ENCODE measurements at regions not wholly inside any gene's neighbourhood (a gene's known extent, or its start where the extent isn't known, plus 50 kb on each side); places are given as distances from the start of the nearest gene placed in this dataset.

- H3K4me3 ChIP-seq (ENCODE audit: low read depth, low read length) = no peak overlapping the region
- ChIA-PET CTCF (no interaction called here), POLR2A (no interaction called here)
- no peak for TF ChIP-seq CTCF (IDR thresholded peaks at IDR 0.05; ENCODE audit: insufficient read depth, low read length, missing control alignments)
- DNase-seq (ENCODE audit: low read depth, low spot score) = no peak
These were observed 226.4 kb upstream of the CASK start for GRCh38 chrX:42149765-42150164.

- ChIA-PET POLR2A (no interaction called here), CTCF (no interaction called here)
- no peak for TF ChIP-seq CTCF (IDR thresholded peaks at IDR 0.05; ENCODE audit: insufficient read depth, low read length, missing control alignments)
- no peak for DNase-seq (ENCODE audit: low read depth, low spot score)
- no peak overlapping the region for H3K4me3 ChIP-seq (ENCODE audit: low read depth, low read length)
These were observed 225.9 kb upstream of the CASK start for GRCh38 chrX:42149281-42149680.

- H3K4me3 ChIP-seq (ENCODE audit: low read depth, low read length) = no peak overlapping the region
- TF ChIP-seq CTCF (IDR thresholded peaks at IDR 0.05; ENCODE audit: insufficient read depth, low read length, missing control alignments) = no peak
- ChIA-PET POLR2A (no interaction called here), CTCF (no interaction called here)
- DNase-seq (ENCODE audit: low read depth, low spot score) = no peak
These were observed 220.7 kb upstream of the CASK start for GRCh38 chrX:42143866-42144592.

GRCh38 chrX:42140320-42140719, 217.0 kb upstream of the CASK start:
- DNase-seq (ENCODE audit: low read depth, low spot score) = no peak
- CTCF ChIA-PET = no interaction called here
- no peak overlapping the region for H3K4me3 ChIP-seq (ENCODE audit: low read depth, low read length)
- no peak for TF ChIP-seq CTCF (IDR thresholded peaks at IDR 0.05; ENCODE audit: insufficient read depth, low read length, missing control alignments)
- POLR2A ChIA-PET = no interaction called here

- no peak for TF ChIP-seq CTCF (IDR thresholded peaks at IDR 0.05; ENCODE audit: insufficient read depth, low read length, missing control alignments)
- CTCF ChIA-PET = no interaction called here
- H3K4me3 ChIP-seq (ENCODE audit: low read depth, low read length) = no peak overlapping the region
- POLR2A ChIA-PET = no interaction called here
- no peak for DNase-seq (ENCODE audit: low read depth, low spot score)
These were observed 212.4 kb upstream of the CASK start for GRCh38 chrX:42135583-42136228.

- CTCF ChIA-PET = no interaction called here
- no peak overlapping the region for H3K4me3 ChIP-seq (ENCODE audit: low read depth, low read length)
- TF ChIP-seq CTCF (IDR thresholded peaks at IDR 0.05; ENCODE audit: insufficient read depth, low read length, missing control alignments) = no peak
- no peak for DNase-seq (ENCODE audit: low read depth, low spot score)
- POLR2A ChIA-PET = no interaction called here
These were observed 208.5 kb upstream of the CASK start for GRCh38 chrX:42131856-42132255.
